OCI-LY3 (cell line): ENCODE measurements at regions not wholly inside any gene's neighbourhood (a gene's known extent, or its start where the extent isn't known, plus 50 kb on each side); places are given as distances from the start of the nearest gene placed in this dataset.

Experiments
- H2AFZ ChIP-seq: fragments of 200-600, 300-600 bp; shearing (Covaris generic); 2 replicates; pipeline ENCODE4 v1.6.0; 2014; ENCODE audit warnings: antibody characterized with exemption, low read depth, low read length
- H3K27ac ChIP-seq: fragments of 200-600, 300-600 bp; sonication (generic); 2 replicates; pipeline ENCODE4 v1.5.1; 2014; ENCODE audit warnings: mild to moderate bottlenecking, low read length, moderate library complexity, mixed read lengths
- H3K27me3 ChIP-seq: fragments of 200-600, 300-600 bp; sonication (generic); 2 replicates; pipeline ENCODE4 v1.6.1; 2014; ENCODE audit warnings: low read depth, low read length, mixed read lengths
- H3K36me3 ChIP-seq: fragments of 200-600, 300-600 bp; sonication (generic); replicated peaks from 2 replicates; pipeline ENCODE3; 2014; ENCODE audit warnings: low read depth, low read length, mixed read lengths
- H3K4me1 ChIP-seq: fragments of 300-600, 200-600 bp; sonication (generic); 2 replicates; pipeline ENCODE4 v1.6.1; 2014; ENCODE audit warnings: low read length, mixed read lengths
- H3K4me2 ChIP-seq: fragments of 200-600, 300-600 bp; sonication (generic); 2 replicates; pipeline ENCODE4 v1.6.1; 2014; ENCODE audit warnings: low read length, mixed read lengths
- H3K4me3 ChIP-seq: fragments of 300-600, 200-600 bp; sonication (generic); 2 replicates; pipeline ENCODE4 v1.5.1; 2014; ENCODE audit warnings: antibody characterized with exemption, mild to moderate bottlenecking, low read length, moderate library complexity
- H3K79me2 ChIP-seq: fragments of 300-600, 200-600 bp; shearing (Covaris generic); 2 replicates; pipeline ENCODE4 v1.6.1; 2014; ENCODE audit warnings: mild to moderate bottlenecking, low read length, mixed read lengths
- H3K9ac ChIP-seq: fragments of 300-600, 200-600 bp; shearing (Covaris generic); 2 replicates; pipeline ENCODE4 v1.6.0; 2014; ENCODE audit warnings: mild to moderate bottlenecking, low read length, moderate library complexity
- H3K9me3 ChIP-seq: fragments of 200-600, 300-600 bp; shearing (Covaris generic); 2 replicates; pipeline ENCODE4 v1.6.1; 2014; ENCODE audit warnings: low read length, mixed read lengths; ENCODE audit not compliant: insufficient read depth
- H4K20me1 ChIP-seq: fragments of 200-600, 300-600 bp; sonication (generic); 2 replicates; pipeline ENCODE4 v1.6.1; 2016; ENCODE audit warnings: low read length, mixed read lengths; ENCODE audit not compliant: insufficient read depth
- CTCF ChIP-seq: fragments of 200-600, 300-600 bp; sonication (generic); IDR thresholded peaks from 2 replicates; pipeline ENCODE4 v1.5.1; 2014; ENCODE audit warnings: antibody characterized with exemption, low read length, low read depth
- EZH2phosphoT487 ChIP-seq: fragments of 200-600 bp; shearing (Covaris generic); IDR thresholded peaks from 2 replicates; pipeline ENCODE4 v1.6.1; 2018; ENCODE audit warnings: antibody characterized with exemption, mixed run types, low read depth

- H3K4me1 ChIP-seq: no peaks in the 10 kb centered on the region
- no peaks in the 10 kb centered on the region for H3K27me3 ChIP-seq
- no peak overlapping the region for H3K9ac ChIP-seq
- no peaks in the 10 kb centered on the region for H4K20me1 ChIP-seq
- H3K4me2 ChIP-seq: no peak overlapping the region
- no peak overlapping the region for H2AFZ ChIP-seq
- no peak for TF ChIP-seq CTCF
- no peak for TF ChIP-seq EZH2phosphoT487
- H3K4me3 ChIP-seq: no peak overlapping the region
- no peaks in the 10 kb centered on the region for H3K36me3 ChIP-seq
- no peak overlapping the region for H3K27ac ChIP-seq
- no peaks in the 10 kb centered on the region for H3K79me2 ChIP-seq
- no peaks in the 10 kb centered on the region for H3K9me3 ChIP-seq
Measured at GRCh38 chr3:713006-713621, 379.7 kb upstream of the CNTN6 start.

GRCh38 chr3:713947-714620, 378.7 kb upstream of the CNTN6 start:
- Histone ChIP-seq H3K4me2 (no peak overlapping the region), H3K9me3 (no peaks in the 10 kb centered on the region), H3K36me3 (no peaks in the 10 kb centered on the region), H3K9ac (no peak overlapping the region), H3K4me3 (no peak overlapping the region), H2AFZ (no peak overlapping the region), H3K4me1 (no peaks in the 10 kb centered on the region), H3K27me3 (no peaks in the 10 kb centered on the region), H4K20me1 (no peaks in the 10 kb centered on the region), H3K27ac (no peak overlapping the region), H3K79me2 (no peaks in the 10 kb centered on the region)
- TF ChIP-seq CTCF: no peak
- no peak for TF ChIP-seq EZH2phosphoT487

- no peaks in the 10 kb centered on the region for H3K27me3 ChIP-seq
- H3K4me2 ChIP-seq: no peak overlapping the region
- H3K79me2 ChIP-seq: no peaks in the 10 kb centered on the region
- no peaks in the 10 kb centered on the region for H4K20me1 ChIP-seq
- no peak overlapping the region for H3K4me3 ChIP-seq
- H3K9ac ChIP-seq: no peak overlapping the region
- H3K9me3 ChIP-seq: no peaks in the 10 kb centered on the region
- no peak overlapping the region for H3K27ac ChIP-seq
- no peaks in the 10 kb centered on the region for H3K36me3 ChIP-seq
- no peaks in the 10 kb centered on the region for H3K4me1 ChIP-seq
- no peak for TF ChIP-seq EZH2phosphoT487
- no peak for TF ChIP-seq CTCF
- H2AFZ ChIP-seq: no peak overlapping the region
Measured at GRCh38 chr3:721086-721485, 371.7 kb upstream of the CNTN6 start.

GRCh38 chr3:732326-732928, 360.4 kb upstream of the CNTN6 start:
- no peak overlapping the region for H3K9ac ChIP-seq
- 0 out of 2 replicates have a peak overlapping the region, but pooled peaks have one; percentile 2 for H3K4me2 ChIP-seq
- no peaks in the 10 kb centered on the region for H3K79me2 ChIP-seq
- peaks cover 9% of the 10 kb centered on the region for H3K4me1 ChIP-seq
- H3K27ac ChIP-seq: no peak overlapping the region
- H3K27me3 ChIP-seq: no peaks in the 10 kb centered on the region
- H3K9me3 ChIP-seq: no peaks in the 10 kb centered on the region
- no peaks in the 10 kb centered on the region for H3K36me3 ChIP-seq
- no peak overlapping the region for H2AFZ ChIP-seq
- H4K20me1 ChIP-seq: no peaks in the 10 kb centered on the region
- no peak for TF ChIP-seq EZH2phosphoT487
- no peak for TF ChIP-seq CTCF
- no peak overlapping the region for H3K4me3 ChIP-seq
